IMR-90 (cell line): ENCODE measurements at regions not wholly inside any gene's neighbourhood (a gene's known extent, or its start where the extent isn't known, plus 50 kb on each side); places are given as distances from the start of the nearest gene placed in this dataset.

Source experiments
- BHLHE40 ChIP-seq: fragments of 150-350 bp; IDR thresholded peaks from 2 replicates; pipeline ENCODE4 v1.6.1; 2016; ENCODE audit warnings: mild to moderate bottlenecking, low read depth, low read length
- CEBPB ChIP-seq: IDR thresholded peaks from 2 replicates; pipeline ENCODE4 v1.6.1; 2012; ENCODE audit warnings: low read depth, low read length, improper control_type of control experiment
- CHD1 ChIP-seq: IDR thresholded peaks from 2 replicates; pipeline ENCODE4 v1.6.1; 2012; ENCODE audit warnings: low read depth, low read length, improper control_type of control experiment
- CTCF ChIP-seq: conservative IDR thresholded peaks from 2 replicates; pipeline ENCODE4 v1.5.1; 2012; ENCODE audit warnings: mild to moderate bottlenecking, low read depth, low read length, improper control_type of control experiment
- FOS ChIP-seq: fragments of 150-350 bp; IDR thresholded peaks from 2 replicates; pipeline ENCODE4 v1.6.1; 2016; ENCODE audit warnings: low read depth, low read length
- MAFK ChIP-seq: IDR thresholded peaks from 2 replicates; pipeline ENCODE4 v1.6.1; 2012; ENCODE audit warnings: low read depth, low read length, improper control_type of control experiment
- MAZ ChIP-seq: IDR thresholded peaks from 2 replicates; pipeline ENCODE4 v1.6.1; 2012; ENCODE audit warnings: low read depth, mild to moderate bottlenecking, low read length, improper control_type of control experiment, moderate library complexity, borderline replicate concordance
- MXI1 ChIP-seq: IDR thresholded peaks from 2 replicates; pipeline ENCODE4 v1.6.1; 2012; ENCODE audit warnings: low read depth, mild to moderate bottlenecking, low read length, moderate library complexity, borderline replicate concordance
- POLR2A ChIP-seq: IDR thresholded peaks from 2 replicates; pipeline ENCODE4 v1.6.1; 2012; ENCODE audit warnings: mild to moderate bottlenecking, low read depth, low read length
- RAD21 ChIP-seq: IDR thresholded peaks from 2 replicates; pipeline ENCODE4 v1.6.1; 2012; ENCODE audit warnings: low read length, improper control_type of control experiment
- RFX5 ChIP-seq: IDR thresholded peaks from 2 replicates; pipeline ENCODE4 v1.8.0; 2012; ENCODE audit warnings: low read depth, mild to moderate bottlenecking, low read length, moderate library complexity
- SMC3 ChIP-seq: fragments of 150-350 bp; IDR thresholded peaks from 2 replicates; pipeline ENCODE4 v1.6.1; 2016; ENCODE audit warnings: low read depth, mild to moderate bottlenecking, antibody characterized with exemption, low read length, moderate library complexity
- USF2 ChIP-seq: fragments of 150-350 bp; IDR thresholded peaks from 2 replicates; pipeline ENCODE4 v1.6.1; 2017; ENCODE audit warnings: mild to moderate bottlenecking, antibody characterized with exemption, low read length, low read depth

GRCh38 chr12:67086116-67086515 is 183.0 kb upstream of the CAND1 start:
- TF ChIP-seq CTCF: no peak
- no peak for TF ChIP-seq POLR2A
- no peak for TF ChIP-seq RAD21
- TF ChIP-seq RFX5: no peak
- TF ChIP-seq MXI1: no peak
- no peak for TF ChIP-seq CEBPB
- TF ChIP-seq SMC3: no peak
- no peak for TF ChIP-seq USF2
- TF ChIP-seq FOS: no peak
- TF ChIP-seq BHLHE40: no peak
- TF ChIP-seq MAFK: no peak
- no peak for TF ChIP-seq CHD1
- no peak for TF ChIP-seq MAZ
